ENCODE measurements at regions not wholly inside any gene's neighbourhood (a gene's known extent, or its start where the extent isn't known, plus 50 kb on each side); places are given as distances from the start of the nearest gene placed in this dataset.

GRCh38 chr11:130580372-130580771 lies 131.9 kb downstream of the ADAMTS15 start:
- no peak for TF ChIP-seq CTCF (IDR thresholded peaks at IDR 0.05; ENCODE audit: borderline replicate concordance, extremely low read depth, low read length, poor library complexity, severe bottlenecking)
- no peak for TF ChIP-seq EZH2 (IDR thresholded peaks at IDR 0.05; ENCODE audit: borderline replicate concordance, low read depth, low read length, severe bottlenecking)
